AG08396 (cell line): ENCODE measurements at regions not wholly inside any gene's neighbourhood (a gene's known extent, or its start where the extent isn't known, plus 50 kb on each side); places are given as distances from the start of the nearest gene placed in this dataset.
A peak's percentile ranks its signal among the peaks of the same experiment; 100 is the strongest.

Experiments
- DNase-seq: peaks from one replicate; pipeline ENCODE4 v3.0.0; 2012; ENCODE audit warnings: low spot score, mixed read lengths

DNA sequence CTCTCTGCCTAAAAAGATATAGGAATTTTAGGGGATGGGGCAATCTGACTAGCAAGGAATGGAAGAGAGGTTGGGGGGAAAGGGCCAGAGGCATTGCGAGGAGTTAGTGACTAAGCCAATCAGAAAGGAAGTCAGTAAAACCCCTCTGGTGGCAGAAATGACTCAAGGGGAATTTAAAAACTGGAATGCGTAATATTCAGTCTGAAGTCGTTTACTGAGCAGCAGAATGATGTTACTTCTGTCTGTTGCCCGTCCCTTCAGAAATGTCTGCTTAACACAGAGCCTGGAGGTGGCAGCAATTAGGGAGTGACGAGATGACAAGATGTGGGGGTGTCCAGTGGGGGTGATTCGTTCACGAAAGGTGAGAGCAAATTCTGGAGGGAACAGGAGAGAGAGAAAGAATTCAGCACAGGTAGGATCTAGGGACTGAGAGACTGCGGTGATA, 107.7 kb upstream of the CLMP start:
- DNase-seq: peak; percentile 46

DNA sequence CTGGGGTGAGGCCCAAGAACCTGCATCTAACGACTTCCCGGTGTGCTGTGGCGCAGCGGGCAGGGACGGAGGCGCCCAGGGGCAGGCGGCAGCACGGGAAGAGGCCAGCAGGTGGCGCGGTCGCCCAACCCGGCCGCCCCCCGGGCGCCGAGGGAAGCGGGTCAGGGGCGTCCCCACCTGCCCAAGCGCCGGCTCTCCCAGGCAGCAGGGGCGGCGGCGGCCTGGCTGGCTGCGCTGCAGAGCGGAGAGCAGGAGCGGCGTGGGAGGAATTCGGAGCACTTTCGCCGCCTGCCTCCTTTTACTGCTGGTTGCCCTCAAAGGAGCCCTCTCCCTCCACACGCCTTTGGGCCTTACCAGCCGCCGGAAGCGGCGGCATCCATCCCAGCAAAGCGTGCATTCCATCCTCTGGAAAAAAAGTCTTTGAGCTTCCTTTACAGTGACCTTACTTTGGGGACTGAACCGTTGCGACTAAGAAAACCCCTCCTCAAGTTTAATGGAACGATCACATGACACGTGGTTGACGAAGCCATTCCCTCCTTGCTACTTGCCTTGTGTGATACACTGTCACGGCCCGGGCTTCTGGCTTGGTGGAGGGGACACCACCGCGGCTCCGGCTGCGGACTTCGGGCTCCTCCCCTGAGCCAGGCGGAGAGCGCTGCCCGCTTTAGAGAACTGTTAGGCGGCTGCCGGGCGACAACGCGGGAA, 106.8 kb upstream of the CLMP start:
- peak; percentile 79 for DNase-seq

DNA sequence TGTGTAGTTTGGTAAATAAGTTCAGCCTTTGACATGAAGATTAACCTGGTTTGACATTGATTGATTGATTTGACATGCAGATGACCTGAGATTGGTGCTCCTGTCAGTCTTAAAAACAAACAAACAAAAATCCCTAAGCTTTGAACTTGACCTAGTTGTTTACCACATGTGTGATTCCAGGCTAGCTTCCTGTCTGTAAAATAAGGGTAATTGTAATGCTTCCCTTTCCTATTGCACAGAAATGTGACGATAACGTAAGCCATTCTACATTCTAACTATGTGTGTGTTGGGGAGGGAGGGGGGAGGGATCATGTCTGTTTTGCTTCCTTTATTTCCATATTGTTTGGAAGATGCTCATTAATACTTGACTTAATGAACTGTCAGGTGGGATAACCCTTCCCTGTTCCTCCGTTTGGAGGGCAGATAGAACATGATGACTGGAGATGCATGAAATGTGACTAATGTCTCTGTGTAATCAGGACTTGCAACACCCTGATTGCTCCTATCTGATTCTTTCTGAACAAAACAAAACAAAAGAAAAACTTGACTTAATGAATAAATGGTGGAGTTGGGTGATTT, 106.1 kb upstream of the CLMP start:
- DNase-seq: no peak

DNA sequence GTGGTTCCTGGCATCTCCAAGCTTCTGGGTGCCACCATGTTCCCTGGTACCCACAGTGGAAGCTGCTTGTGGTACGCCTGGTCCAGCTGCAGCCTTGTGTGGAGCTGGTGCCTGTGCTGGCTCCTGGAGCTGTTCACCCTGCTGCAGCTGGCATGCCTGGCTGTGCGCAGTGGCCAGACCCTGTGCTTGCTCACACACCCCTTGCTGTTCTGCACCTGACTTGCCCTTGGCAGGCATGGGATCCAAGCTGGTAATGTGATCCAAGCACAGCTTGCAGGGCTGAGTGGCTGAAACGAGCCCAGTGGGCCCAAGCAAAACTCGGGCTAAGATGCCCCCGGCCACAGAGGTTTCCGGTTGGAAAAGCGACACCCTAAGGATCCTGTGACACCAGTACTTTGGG, 104.7 kb upstream of the CLMP start:
- no peak for DNase-seq

DNA sequence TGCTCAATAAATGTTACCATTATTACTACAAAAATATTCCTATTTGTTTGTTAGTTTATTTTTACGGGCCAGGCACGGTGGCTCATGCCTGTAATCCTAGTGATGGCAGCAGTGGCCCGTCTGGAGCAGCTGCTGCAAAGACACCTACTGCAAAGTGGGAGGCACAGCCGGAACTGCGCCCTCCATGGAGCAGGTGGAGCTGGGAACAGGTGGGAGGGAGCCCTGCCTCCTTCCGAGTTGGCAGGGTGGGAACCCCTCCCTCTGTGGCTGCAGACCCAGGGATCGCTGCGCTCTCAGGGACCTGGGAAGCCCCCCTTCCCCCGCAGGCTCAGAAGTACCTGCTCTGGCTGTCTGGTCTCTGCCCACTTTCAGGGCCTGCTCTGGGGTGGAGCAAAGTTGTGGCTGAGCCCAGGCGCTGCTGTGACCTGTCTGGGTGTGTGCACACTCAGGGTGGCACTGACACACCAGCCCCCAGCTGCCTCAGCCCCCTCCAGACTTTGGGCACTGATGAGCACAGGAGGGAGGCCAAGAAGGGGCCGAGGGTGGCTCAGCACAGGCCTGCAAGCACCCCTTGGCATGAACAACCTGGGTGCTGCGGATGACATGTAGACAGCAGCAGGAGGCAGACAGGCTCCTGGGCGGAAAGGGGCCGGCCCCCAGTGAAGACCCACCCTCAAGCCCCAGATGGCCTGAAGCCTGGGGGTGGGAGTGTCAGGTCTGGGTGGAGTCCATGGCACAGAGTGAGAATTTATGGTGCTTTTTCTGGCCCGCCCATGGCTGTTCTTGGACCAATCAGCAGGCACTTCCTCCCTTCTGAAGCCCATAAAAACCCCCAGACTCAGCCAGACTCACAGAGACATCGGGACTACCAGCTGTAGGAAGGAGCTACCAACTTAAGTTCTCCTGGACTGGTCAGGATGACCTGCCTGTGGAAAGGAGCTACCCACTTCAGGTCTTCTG, 103.7 kb upstream of the CLMP start:
- no peak for DNase-seq

DNA sequence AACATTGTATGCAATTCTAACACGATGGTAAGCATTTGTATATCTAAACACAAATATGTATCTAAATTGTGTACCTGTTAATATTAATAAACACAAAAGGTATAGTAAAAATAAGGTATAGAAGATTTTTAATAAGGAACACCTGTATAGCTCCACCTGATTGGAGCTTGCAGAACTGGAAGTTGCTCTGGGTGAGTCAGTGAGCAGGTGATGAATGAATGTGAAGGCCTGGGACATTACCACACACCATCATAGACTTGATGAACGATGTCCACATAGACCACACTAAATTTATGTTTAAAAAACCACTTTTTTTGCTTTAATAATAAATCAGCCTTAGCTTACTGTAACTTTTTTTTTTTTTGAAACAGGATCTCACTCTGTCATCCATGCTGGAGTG, 97.6 kb upstream of the CLMP start:
- DNase-seq: no peak

DNA sequence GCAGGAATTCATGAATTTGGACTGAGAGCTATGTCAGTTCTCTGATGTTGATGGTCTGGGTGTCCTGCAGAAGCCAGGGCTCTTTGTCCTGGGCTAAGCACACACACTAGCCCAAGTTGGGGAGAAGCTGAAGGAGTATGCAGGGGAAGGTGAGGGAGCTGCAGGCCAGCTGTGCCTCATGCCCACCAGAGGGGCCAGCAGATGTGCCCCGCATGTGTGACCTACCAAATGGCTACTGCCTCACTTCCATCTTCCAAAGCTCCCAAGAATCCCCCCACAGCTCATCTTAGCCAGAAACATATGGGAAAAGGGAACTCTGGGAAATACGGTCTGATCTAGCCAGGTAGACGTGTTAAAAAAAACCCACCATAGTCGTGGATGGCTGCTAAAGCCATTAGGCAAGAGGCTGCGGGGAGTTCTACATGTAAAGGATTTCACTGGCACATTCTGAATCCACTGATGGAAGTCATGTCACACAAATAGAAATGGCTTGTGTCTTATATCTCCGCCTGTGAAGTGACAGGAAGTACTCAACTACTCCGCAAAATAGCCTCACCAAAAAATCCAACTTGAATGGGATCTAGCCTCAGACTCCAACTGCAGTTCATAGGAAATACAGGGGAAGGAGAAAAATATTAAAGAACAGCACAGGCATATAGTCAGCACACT, 96.3 kb upstream of the CLMP start:
- DNase-seq: no peak

DNA sequence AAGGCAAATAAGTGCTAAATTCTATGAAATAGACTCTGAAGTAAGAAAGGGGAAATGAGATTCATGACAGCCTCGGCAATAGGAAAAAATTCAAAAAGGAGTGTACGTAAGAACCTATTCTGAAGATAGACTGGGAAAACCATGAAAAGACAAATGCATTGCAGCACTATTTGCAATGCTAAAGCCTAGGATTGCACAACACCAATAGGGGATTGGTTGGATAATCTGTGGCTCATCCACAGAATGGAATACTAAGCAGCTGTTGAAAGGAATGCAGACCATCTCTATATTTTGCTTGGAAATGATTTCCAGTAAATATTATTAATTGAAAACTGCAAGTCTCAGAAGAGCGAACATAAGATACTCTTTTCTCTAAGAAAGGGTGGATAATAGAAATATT, 91.7 kb upstream of the CLMP start:
- DNase-seq: no peak

DNA sequence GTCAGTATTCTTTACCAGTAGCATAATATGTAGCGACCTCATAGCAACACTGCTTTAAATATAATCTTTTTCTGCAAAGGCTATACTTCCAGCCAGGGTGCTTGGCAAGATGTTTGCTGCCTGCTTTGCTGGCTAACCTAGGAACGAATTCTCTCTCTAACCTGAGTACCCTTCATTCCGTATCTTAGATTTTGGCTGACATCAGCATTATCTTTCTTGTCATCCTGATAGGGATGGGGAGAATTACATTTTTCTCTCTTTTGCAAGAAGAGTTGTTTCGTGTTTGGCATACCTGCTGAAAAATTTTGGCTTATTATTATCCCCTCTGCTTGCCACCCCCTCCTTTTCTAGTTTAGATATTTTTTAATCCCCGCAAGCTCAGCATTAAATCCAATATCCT, 91.2 kb upstream of the CLMP start:
- no peak for DNase-seq

DNA sequence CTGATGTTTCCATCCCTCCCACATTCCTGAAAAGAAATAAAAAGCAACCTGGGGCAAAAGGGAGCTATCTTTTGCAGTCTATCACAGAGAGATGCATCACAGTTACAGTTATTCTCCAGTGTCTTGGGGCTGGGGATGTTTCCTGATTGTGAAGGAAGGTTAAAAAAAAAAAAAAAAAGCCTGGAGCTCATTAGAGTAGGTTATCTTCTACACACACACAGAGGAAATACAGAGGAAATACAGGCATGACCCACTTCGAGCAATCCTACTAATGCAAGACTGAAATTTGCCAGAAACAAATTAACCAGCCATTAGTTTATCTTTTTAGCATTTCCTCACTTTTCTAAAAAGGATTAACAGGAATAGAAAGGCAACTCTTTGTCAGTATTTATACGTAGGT, 89.4 kb upstream of the CLMP start:
- DNase-seq: no peak

DNA sequence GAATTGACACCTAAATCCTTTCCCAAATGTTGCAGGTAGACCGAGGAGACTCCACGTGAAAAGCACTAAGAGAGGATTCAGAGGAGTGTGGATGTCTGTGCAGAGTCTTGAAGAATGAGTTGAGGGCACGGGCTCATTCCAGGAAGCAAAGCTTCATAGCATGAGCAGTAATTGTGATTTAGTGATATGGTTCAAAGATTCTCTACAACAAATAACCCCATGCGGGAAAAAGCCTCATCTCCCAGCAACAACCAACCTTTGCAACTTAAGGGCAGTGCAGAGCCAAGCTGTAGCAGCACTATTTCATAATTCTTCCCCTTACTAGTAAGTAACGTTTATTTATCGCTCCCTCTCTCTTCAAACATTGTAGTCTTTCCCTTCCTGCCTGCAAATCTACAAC, 87.5 kb upstream of the CLMP start:
- no peak for DNase-seq

DNA sequence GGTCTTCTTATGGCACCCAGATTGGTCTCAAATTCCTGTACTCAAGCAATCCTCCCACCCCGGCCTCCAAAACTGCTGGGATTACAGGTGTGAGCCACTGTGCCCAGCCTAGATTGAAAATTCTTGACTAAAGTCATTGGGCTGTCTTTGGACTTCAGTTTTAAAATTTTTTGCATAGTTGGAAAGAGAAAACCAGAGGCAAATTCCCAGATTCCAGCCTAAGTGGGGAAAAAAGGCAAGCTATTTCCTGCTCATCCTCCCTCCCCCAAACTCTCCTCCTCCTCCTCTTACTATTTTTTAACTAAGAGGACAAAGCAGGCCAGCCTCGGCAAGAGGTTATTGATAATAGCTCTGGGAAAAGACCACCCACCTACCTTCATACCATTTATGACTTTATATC, 78.6 kb upstream of the CLMP start:
- DNase-seq: no peak

DNA sequence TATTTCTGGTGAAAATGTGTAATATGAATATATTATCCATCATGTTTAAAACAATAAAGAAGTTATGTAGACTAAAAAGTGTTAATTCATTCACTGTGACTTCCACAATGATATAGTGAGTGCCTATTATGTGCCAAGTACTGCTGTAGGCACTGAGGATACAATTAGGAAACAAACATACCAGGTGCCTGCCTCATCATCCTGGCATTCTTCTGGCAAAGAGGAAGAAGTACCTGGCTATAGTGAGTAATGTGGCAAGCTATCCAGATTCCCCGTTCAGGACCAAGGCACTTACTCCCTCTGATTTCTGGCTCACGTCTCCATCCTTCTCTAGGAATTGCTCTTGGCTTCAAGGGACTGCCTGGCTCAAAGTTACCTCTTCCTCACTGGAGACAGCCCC, 77.5 kb upstream of the CLMP start:
- no peak for DNase-seq

DNA sequence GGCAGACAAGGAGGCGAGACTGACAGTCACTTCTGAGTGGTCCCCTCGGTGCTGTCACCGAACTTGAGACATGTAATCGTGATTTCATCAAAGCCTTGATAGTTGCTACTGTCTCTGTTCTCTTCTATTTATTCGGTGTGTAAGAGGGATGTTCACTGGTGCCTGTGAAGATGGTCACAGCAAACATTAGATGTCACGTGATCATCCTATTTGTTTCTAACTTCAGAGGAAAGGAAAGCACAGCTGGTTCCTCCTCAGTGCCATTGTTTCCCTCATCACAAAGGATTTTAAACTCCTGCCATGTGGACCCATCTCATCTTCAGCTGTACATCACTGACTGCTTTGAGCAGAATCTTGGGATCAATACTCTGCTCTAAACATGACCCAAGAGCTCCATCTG, 73.1 kb upstream of the CLMP start:
- no peak for DNase-seq

DNA sequence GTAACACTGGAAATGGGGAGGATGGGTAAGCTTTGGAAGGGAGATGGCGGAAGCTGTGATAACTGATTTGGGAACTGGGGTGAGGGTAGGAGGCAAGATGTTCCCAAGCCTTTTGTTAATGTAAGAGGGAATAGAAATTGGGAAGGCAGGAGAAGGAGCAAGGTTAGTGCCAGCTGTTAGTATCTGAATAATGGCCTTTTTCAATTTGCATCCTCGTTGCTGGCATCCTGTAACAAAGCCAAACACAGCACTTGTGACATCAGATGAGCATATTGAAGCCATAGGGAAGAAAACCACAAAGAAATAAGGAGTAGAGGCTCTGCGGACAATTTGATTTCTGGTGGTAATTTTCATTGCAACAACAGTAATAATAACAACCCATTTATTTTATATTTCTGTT, 70.9 kb upstream of the CLMP start:
- DNase-seq: no peak

DNA sequence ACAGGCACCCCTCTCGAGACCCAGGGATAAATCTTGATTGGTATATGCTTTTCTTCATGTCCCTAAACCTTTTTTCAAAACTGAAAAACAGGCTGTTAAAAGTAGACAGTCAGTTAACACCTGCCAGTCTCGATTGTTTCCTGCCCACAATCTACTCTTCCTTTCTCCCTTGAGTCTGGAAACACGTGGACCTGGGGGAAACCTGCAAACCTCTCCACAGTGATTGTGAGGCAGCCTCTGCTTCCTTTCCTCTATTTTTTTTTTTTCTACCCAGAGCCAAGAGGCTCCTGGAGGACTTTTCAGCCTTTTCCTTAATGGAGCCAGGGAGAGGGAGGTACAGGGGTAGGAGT, 69.4 kb upstream of the CLMP start:
- no peak for DNase-seq

DNA sequence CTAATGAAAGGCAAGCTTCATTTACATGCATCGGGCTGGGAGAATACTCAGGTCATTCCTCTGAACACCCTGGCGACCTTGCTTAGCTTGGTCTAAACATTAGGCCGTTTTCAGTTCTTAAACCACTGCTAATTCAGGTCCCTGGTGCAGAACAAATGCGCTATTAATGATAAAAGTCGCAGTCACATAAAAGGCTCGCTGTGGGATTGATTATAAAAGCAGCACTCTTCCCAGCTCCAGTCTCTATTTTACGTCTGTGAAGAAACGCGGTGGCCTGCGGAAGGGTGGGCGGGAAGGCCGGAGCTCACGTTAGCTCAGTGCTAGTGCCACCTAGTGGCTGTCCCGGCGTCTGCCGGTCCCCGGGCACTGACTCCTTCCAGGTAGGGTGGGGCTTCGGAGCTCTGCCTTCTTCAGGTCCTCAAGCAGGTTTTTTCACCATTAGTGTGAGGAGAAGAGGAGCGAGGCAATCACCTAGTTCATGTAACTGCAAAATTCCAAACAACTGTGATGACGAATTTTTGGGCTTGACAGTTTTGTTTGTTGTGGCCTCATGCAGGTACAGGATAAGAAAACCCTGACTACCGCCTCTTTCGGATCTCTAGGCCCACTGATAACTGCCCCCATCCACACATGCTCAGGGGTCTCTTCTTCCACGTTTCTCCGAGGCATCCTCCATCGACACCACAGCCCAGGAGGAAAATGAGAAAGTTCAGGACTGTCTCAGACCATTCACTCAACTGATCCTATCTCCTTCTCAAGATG, 66.5 kb upstream of the CLMP start:
- DNase-seq: peak; percentile 79

DNA sequence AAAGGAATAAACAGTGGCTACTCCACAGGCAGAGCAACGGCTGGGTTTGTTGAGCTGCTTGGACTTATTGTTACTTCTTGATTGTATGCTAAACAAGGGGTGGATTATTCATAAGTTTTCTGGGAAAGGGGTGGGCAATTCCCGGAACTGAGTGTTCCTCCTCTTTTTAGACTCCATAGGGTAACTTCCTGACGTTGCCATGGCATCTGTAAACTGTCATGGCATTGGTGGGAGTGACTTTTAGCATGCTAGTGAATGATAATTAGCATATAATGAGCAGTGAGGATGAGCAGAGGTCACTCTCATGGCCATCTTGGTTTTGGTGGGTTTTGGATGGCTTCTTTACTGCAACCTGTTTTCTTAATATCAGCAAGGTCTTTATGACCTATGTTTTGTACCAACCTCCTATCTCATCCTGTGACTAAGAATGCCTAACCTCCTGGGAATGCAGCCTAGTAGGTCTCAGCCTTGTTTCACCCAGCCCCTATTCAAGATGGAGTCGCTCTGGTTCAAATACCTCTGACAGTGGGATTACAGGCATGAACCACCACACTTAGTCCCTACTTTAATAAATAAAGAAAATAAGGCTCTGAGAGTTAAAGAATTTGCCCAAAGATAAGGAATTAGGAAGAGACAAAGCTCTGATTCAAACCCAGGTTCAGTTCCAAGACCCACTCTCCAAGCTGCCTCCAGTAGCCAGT, 65.6 kb upstream of the CLMP start:
- no peak for DNase-seq

DNA sequence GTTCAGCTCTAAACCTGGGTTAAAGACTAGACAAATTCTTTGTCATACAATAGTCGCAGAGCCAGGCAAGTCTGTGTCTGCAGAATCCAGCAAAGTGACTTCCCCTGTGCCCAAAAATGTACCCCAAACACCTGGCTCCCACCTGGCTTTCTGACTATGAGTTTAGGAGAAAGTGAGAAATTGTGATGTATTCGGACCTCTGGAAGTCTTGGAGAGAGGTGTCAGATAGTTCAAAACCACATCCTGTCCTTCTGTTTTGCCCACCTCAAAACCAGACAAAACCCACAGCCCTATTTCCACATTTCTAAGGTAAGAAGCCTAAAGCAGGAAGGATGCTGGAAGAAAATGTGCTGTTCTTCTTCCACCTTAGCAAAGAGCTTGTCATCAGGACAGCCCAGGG, 63.8 kb upstream of the CLMP start:
- DNase-seq: no peak

DNA sequence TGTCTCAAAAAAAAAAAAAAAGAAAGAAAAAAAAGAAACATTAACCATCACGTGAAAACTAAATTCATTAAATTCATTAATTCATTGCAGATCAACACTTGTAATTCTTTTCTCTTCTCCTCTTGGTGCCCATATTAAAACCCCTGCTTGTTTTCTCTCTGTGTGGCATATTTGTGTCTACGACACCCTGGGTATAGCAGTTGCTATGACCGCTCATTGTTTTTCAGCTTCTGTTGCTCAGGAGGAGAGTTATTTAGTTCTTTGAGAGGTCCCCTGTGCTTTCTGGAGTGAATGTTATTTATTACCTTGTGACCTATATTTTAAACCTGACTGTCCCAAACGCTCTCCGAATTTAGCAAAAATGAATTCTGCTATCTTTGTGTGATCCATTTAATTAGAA, 62.3 kb upstream of the CLMP start:
- DNase-seq: no peak

DNA sequence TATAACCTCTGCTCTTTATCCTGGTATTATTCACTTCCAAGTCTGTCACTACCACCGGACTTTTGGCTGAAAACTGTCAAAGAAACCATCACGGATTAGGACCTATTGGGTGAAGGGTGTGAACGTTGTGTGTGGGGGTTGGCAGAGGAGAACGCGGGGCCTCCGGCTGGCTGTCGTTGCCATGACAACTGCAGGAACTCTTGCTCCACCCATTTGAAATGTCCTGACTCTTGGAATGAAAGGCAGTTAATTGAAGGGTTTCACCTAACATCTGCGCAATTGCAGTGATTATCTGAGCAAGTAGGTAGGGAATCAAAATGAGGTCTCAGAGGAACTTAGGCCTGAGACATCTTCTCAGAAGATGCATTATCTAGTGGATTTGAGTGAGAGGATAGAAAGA, 60.9 kb upstream of the CLMP start:
- no peak for DNase-seq
